NCI-H82 (cell line): ENCODE measurements at regions not wholly inside any gene's neighbourhood (a gene's known extent, or its start where the extent isn't known, plus 50 kb on each side); places are given as distances from the start of the nearest gene placed in this dataset.

Experiments used
- DNase-seq: peaks from one replicate; lab custom pipeline; 2025; lab: John Stamatoyannopoulos, UW

DNA sequence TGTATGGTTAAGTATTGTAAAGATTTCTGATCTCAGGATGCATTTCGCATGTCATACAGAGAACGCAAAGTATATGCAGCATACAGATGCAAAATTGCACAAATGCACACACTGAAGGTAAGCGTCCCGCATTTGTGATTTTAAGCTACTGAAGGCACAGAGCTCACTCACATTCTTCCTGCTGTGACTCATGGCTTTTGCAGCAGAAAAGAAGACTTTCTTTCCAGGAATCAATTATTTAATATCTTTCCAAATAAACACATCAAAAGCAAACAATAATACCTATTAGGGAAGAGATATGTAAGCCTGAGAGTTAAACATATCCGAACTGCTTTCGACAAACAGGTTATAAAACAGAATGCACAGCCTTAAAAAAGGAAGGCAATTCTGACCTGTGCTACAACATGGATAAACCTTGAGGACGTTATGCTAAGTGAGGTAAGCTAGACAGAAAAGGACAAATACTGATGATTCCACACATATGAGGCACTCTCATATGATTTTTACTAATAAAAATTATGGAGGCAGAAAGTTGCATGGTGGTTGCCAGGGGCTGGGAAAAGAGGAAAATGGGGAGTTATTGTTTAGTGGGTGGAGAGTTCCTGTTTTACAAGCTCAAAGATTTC is 109.0 kb downstream of the TFAP2A start:
- DNase-seq, result no peak

DNA sequence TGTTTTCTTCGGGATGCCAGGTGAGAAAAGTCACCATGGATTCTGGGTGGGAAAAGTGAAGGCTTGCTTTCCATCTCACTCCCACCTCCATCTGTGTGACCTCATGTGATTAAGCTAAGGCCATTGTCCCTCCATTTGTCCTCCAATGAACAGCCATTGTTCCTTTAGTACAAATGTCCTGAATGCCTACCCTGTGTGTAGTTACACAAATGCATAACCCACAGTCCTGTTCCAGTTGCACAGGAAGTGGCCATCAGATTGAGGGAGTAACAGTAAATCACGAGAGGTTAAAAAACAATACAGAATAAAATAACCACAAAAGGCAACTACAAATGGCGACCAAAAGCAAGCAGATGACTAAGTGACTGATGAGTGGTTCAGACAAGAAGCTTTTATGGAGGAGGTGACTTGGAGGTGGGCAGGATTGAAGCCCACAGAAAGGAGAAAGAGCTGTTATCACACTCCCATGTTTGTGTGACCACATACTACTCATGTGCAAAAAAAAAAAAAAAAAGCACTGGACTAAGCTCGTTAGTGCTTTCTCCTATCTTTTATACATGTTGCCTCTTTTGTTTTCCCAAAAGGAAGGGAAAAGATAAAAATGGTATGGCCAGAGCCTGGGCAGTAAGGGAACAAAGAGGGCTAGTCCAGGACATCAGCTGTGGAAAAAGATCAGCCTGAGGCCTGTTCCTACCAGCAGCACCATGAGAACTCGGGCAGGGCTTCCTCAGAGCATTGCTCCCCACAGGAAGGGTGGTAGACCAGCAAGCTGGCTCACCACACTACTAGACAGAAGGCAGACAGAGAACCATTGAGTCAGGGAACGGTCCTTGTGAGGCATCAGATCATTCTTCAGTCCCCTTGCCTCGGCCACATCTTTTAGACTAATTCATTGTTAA is 111.0 kb downstream of the TFAP2A start:
- DNase-seq, result no peak

DNA sequence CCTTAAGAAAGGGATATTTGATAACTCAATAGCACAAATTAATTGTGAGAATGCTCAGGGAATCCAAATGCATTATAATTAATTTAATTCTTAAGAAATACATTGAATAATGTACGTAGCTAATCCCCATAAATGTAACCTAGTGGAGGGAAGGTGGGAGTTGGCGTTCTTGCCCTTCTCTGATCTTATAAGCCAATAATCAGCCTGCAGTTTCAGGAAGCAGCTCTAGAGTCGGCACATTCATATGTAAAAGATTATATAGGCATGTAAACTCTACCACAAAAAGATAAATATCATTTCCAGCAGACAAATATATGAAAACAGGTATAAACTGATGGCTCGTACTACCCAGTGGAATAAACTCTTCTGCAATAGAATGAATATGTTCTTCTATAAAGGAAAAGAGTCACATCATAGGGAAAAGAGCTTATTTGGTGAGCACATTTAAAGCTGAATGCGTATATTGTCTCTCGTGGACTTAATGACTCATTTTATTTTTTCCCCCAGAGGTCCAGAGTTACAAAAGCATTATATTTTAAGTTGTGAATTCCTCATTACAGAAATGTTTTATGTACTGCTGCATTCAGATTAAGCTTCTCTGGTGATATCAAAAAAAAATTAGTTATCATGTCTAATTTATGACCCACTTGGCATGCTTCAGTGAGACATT is 112.2 kb downstream of the TFAP2A start:
- peak; percentile 69 for DNase-seq

DNA sequence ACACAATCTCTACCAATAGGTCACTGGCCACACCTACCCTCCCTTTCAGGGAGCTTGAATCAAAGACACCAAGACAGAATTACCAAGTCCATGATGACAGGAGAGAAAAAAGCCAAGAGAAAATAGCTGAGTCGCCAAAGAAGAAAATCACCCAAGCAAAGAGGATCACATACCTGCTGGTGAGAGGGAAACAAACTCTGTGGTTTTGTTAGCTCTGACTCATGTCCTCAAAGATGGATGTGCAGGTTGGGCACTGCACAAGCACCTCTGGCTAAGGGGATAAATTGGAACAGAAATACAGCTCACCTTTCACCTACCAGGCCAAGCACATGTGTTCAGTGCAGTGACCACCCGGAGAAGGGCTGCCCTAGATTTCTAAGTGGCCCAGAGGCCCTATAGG is 114.8 kb downstream of the TFAP2A start:
- DNase-seq, result no peak

DNA sequence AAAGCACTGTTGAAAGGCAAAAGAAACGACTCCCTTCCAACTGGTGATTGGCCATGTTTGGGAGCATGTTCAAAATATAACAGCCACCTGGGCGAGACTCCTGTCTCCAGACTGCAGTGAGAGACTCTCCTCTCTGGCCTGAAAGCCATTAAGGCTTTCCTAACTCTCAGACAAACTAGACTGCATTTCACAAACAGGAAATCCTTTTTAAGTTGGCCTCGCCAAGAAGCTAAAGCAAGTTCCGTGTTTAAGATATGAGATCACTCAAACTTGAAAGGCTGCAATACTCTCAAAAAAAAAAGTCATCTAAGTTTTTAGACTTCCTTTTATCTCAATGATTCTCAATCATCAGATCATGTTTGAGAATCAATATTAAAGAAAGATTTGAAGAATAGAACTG is 117.0 kb downstream of the TFAP2A start:
- no peak for DNase-seq

DNA sequence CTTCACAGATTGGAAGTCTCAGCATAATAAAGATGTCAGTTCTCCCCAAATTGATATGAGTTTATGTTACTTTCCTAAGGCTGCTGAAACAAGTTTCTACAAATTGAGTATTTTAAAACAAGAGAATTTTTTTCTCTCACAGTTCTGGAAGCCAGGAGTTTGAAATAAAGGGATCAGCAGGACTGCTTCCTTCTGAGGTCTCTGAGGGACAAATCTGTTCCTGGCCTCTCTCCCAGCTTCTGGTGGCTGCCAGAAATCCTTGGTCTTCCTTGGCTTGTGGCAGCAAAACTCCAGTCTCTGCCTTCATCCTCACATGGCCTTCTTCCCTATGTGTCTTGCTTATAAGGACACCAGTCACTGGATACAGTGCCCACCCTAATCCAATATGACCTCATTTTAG is 136.1 kb downstream of the TFAP2A start:
- DNase-seq, result no peak

DNA sequence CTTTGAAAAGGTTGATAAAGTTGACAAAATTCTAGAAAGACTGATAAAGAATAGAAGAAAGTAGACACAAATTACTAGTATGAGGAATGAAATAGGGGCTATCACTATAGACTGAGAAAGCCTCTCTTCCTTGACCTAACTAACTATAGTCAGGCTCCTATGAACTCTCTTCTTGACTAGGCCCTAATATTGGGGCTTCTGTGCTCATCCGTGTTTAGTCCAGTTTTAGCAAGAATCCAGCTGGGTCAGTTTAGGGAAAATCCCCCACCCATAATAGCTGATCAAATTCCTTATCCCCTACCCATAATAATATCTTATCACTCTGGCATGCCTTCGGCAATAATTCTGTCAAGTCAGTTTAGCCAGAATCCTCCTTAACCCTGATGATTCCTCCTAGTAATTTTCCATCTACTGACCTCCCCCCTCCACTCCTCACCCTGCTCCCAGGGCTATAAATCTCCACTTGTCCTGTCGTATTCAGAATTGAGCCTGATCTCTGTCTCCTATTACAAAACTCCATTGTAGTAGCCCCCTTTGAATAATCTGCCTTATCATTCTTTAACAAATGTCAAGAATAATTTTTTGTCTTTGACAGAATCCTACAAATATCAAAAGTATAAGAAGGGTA is 138.1 kb downstream of the TFAP2A start:
- DNase-seq, result peak; percentile 5

DNA sequence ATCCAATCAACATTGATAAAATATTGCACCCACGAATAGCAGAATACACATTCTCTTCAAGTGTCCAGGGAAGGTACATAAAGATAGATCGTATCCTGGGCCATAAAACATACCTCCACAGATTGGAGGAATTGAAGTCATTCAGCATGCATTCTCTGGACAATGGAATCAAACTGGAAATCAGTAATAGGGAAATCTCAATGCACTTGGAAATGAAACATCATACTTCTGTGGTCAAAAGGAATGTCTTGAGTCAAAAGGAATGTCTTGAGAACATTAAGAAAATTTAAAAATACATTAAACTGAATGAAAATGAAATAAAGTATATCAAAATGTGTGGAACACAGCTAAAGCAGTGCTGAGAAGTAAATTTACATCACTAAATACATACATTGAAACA is 138.8 kb downstream of the TFAP2A start:
- DNase-seq, result no peak

DNA sequence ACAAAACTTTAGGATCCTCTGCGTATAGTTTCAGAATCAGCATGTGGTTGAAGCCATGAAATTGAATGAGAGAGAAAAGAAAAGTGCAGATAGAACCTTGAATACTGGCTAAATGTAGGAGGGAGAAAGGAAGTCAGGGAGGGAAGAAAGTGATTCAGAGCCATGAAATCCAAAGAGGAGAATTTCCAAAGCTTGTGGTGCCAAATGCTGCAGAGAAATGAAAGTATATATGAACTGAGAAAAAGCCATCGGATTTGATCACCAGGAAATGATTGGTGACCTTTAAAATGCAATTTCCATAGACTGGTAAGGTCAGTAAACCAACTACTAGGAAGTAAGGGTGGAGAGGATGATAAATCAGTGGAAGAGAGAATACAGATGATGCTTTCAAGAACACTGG is 142.3 kb downstream of the TFAP2A start:
- DNase-seq, result no peak

DNA sequence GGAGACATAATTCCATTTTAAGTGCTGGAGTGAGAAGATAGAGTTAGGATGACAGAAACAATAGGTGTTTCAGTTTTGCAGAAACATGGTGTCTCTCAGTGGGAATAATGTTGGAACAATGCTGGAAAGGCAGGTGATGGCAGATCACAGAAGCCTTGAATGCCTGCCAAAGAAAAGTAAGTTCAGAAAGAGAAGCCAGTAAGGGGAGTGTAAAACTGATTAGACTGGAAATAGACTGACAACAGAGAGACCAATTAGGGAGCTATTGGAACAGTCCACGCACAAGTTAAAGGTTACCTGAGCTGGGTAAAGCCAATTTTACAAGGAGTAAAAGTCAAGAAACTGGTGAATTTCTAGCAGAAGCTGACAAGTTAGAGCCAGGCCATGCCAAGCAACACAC is 142.9 kb downstream of the TFAP2A start:
- no peak for DNase-seq

DNA sequence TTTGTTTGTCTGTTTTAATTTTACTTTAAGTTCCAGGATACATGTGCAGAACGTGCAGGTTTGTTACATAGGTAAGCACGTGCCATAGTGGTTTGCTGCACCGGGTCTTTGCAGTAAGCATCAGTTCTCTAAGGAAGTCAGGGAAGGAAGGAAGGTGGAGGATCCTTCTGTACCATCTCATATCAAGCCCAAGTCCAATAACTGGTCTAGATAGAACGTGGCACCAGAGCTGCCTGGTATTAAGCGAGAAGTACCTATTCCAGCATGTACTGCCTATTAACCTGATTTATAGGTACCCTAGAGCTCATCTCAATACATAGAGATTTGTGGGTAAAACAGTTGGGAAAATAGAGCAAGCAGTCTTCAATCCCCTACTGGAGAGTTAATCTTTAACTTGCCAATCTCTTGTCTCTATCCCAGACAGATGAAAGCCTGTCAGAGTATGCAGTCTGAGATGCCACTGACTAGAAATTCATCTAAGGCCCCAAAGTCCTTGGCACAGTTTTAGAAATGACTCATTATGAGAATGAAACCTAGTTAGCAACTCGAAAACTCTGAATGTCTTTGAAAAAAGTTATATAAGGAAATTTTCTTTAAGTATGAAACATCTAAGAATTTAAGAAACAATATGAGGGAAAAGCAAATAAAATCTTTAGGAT is 144.9 kb downstream of the TFAP2A start:
- no peak for DNase-seq

DNA sequence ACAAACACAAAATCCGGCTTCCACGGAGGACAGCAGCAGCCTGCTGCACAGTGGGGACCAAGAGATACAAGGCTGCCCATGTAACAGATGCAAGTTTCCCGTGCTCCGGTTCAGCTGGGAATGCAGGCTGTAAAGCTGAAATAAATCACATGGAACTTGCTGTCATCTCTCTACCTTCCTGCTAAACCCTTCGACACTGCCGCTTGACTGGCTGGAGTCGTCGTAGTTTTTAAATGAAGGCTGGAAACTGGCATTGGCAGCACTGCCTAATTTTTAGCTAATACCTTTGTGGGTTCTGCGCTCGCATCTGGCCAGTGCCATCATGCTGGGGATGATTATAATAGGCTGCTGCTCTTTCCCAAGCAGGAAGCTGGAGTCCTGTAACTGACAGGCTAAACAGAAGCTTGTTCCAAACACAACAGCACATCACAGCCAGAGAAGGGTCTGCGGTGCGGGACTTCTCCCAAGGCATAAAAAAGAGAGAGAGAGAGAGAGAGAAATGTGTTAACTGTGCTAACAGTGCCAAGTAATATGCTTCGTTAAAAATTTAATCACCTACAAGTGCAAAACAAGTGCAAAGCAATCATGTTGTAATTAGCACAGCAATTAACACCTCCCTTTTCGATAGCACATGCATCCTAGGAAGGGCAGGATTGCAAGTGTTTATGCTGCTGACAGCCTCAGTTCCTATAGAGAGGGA is 146.1 kb downstream of the TFAP2A start:
- DNase-seq, result no peak

DNA sequence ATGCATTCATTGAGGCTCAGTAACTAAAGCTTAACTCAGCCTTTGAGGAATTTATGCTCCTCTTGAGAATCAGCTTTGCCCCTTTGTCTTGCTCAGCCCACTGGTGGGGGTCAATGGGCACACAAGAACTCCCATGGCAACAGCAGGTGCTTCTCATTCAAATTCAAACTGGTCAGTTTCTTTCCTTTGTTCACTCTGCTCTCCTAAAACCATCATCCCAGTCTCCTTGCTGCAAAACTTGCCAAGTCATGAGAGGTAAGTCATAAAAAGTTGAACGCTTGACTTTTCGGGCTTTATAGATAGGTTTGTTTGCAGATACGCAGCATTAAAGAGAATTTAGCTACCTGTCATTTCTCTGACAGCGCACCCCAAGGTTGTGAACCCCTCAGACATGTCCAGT is 146.8 kb downstream of the TFAP2A start:
- no peak for DNase-seq

DNA sequence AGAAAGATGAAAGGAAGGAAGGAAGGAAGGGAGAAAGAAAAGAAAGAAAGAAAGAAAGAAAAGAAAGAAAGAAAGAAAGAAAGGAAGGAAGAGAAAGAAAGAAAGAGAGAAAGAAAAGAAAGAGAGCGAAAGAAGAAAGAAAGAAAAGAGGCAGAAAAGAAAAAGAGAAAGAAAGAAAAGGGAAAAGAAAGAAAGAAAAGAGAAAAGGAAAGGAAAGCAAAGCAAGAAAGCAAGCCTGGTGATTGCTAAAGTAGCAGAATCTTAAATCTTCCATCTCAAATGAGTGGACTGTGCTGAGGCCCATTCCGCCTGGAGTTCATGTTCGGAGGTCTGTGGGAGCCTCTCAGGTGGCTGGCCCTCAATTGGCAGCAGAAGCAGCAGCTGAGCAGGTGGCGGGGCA is 148.4 kb downstream of the TFAP2A start:
- no peak for DNase-seq

DNA sequence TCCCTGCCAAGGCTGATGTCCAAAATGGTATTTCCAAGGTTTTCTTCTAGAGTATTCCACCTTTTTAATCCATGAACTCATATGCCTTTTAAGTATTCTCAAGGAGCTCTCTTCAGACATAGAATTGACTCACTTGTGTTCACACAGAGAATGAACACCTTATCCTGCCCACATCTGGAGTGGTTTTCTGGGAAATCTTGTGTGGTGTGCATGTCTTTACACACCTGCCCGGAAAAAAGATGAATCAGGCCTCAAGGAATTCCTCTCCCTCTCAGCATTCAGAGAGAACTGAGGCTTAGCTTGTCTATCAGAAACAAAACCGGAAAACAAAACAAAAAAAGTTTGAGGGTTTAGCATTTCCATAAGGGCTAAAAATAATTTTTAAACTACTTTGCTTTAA is 148.8 kb downstream of the TFAP2A start:
- DNase-seq, result no peak

DNA sequence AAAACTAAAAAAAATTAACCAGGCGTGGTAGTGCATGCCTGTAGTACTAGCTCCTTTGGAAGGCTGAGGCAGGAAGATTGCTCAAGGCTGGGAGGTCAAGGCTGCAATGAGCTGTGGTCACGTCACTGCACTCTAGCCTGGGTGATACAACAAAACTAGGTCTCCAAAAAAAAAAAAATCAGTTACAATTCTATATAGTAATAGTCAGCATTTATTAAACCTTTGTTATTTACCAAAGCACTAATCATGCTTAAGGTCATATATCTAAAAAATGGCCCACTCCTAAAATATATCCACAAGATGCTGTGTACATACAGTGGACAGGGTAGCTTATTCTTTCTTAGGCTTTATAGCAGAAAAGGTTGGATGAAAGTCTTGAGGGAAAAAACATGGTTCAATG is 152.4 kb downstream of the TFAP2A start:
- DNase-seq, result no peak

DNA sequence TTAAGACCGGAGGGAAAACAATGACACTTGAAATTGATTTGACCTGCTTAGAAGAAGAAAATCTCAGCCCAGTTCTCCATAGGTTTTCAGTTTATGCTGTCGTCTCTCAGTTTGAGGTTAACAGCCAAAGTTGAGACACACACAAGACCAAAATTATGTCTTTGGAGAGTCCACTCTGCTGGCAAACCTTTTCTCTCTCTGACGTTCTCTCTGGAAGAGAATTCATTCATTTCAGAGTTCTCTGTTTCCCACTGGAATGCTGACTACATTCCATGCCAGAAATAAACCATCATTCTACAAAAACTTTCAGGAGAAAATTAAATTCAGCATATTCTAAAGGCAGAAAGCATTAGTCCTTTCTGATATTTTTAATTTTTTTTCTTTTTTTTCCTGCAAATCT is 155.2 kb downstream of the TFAP2A start:
- no peak for DNase-seq

DNA sequence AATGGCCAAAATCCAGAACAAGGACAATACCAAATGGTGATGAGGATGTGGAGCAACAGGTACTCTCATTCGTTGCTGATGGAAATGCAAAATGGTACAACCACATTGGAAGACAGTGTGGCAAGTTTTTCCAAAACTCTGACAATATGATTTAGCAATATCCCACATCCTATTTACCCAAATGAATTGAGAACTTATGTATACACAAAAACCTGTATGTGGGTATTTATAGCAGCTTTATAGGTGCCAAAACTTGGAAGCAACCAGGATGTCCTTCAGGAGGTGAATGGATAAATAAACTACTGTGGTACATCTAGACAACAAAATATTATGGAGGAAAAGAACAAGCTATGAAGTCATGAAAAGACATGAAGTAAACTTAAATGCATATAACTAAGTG is 156.5 kb downstream of the TFAP2A start:
- no peak for DNase-seq

DNA sequence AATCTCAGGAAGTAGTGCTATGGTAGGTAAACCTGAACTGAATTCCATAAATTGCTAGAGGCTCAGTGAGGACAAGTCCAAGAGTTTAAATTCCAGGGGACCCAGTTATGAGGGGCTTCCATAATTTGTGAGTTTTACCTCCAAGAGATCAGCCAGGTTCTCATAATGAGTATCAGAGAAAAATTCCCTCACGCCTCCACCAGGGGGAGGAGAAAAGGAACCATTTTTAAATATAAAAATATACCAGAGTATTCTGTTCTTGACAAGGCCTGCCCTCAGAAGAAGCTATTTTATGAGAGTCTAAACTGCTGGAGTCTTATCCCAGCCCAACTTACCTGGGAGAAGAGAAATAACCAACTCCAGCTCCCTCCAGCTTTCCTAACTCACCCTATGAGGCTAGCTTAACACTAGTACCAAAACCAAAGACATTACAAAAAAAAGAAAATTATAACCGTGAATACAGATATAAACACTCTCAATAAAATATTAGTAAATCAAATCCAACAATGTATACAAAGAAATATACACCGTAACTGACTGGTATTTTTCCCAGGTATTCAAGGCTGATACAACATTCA is 158.7 kb downstream of the TFAP2A start:
- DNase-seq, result peak; percentile 32

DNA sequence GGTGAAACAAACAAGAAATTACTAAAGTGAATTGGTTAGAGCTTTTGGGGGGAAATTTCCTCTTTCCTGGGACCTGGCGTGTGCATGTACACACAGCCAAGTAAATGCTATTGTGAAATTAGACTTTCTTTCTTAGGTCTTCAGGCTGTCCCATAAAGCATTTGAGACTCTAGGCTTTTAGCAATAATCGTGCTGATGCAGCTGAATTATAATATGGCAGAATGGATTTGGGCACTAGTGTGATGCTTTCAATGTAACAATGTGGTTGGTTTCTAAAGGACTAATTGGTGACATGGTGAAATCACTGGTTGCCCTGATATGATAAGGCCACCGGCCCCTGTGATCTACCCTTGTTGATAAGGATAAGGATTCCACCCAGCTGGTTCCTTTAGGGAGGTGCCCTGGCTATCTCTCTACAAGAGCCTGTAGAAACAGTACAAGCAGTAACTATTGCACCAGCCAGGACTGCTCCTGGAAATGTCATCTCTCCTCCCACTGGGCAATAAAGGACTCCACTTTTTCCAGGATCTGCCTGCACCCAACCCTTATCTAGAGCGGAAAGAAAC is 164.1 kb downstream of the TFAP2A start:
- no peak for DNase-seq

DNA sequence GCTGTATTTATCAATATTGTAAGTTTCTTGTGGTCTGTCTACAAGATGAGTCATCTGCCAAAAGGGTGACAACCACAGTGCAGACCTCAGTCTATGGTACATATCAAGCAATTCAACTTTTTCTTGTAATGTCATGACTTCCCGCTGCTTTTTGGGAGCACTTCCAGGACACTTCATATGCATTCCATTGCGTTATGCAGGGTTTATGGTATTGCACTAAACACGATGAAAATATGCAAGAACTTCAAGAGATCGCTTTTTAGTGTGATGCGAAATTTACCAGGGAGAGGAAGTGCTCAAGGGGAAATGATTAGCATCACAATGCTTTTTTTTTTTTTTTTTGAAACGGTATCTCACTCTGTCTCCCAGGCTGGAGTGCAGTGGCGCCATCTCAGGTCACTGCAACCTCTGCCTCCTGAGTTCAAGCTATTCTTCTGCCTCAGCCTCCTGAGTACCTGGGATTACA is 166.5 kb downstream of the TFAP2A start:
- no peak for DNase-seq
